Cardiac fibroblast (primary cell): ENCODE measurements at regions not wholly inside any gene's neighbourhood (a gene's known extent, or its start where the extent isn't known, plus 50 kb on each side); places are given as distances from the start of the nearest gene placed in this dataset.

Source experiments
- DNase-seq, 2 donors: peaks; one replicate each; pipeline versions ENCODE4 v3.0.0 to v3.0.0-alpha.2; 2010; ENCODE audit warnings: low read depth in 2 of 2
- H3K4me3 ChIP-seq, 2 donors: replicated peaks in 1 of 2; 1 replicate in 1 of 2; 2 replicates in 1 of 2; pipeline ENCODE4 v1.5.1; 2011; ENCODE audit warnings: low read depth in 2 of 2, low read length in 2 of 2, mild to moderate bottlenecking in 2 of 2, moderate library complexity in 1 of 2
- TF ChIP-seq, protein P1 (sequence below): IDR thresholded peaks from one replicate; pipeline ENCODE4 v1.5.1; 2011; ENCODE audit warnings: low read depth, mild to moderate bottlenecking, low read length, inconsistent platforms

DNA sequence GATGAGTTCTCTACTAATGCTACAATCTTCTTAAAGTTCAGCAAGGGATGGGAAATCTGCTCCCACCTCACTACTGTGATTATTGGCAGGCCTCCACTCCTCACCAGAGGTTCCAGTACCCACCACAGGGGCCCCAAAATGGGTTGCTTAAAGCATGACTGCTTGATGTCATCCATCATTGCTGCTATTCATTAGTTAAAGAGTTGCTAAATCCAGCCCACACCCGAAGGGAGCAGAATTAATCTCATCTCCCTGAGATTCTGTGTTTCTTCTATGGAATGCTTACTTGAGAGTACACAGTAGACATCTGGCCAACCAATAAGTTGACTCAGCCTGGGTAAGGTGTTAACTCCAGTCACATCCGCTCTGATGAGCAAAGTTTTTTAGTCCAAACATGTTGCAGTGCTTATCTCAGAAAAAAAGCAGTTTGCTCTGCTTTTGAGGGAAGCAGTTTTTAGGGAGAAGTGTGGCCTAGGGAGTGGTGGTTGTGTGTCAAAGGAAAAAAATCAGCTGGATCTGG is 690.2 kb upstream of the POU3F3 start:
- H3K4me3 ChIP-seq: no peak overlapping the region
- TF ChIP-seq, protein P1, sequence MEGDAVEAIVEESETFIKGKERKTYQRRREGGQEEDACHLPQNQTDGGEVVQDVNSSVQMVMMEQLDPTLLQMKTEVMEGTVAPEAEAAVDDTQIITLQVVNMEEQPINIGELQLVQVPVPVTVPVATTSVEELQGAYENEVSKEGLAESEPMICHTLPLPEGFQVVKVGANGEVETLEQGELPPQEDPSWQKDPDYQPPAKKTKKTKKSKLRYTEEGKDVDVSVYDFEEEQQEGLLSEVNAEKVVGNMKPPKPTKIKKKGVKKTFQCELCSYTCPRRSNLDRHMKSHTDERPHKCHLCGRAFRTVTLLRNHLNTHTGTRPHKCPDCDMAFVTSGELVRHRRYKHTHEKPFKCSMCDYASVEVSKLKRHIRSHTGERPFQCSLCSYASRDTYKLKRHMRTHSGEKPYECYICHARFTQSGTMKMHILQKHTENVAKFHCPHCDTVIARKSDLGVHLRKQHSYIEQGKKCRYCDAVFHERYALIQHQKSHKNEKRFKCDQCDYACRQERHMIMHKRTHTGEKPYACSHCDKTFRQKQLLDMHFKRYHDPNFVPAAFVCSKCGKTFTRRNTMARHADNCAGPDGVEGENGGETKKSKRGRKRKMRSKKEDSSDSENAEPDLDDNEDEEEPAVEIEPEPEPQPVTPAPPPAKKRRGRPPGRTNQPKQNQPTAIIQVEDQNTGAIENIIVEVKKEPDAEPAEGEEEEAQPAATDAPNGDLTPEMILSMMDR: no peak
- DNase-seq: no peak

DNA sequence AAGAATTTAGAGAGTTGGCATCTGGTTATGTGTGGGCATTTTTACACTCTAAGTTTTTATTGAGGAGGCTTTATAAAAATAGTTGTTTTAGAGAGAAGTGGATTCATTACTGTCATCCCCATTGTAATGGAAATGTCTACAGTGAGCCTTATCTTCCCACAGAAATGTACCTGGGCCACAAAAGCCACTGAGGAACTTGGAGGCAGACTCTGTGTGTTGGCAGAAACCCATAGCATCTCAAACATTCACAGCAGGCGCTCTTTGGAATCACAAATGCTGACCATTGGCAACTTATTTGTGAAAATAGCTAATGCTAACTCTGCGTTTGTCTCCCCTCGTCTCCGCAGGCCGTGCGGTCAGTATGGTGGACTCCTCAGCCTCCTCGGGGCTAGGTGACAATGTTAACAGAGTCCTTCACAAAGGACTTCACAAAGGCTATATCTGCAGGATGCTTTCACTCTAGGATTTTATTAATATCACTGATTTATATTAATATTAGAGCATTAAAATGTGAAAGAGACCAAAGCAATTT is 689.1 kb upstream of the POU3F3 start:
- no peak overlapping the region for H3K4me3 ChIP-seq
- no peak for DNase-seq
- TF ChIP-seq, protein P1: no peak

DNA sequence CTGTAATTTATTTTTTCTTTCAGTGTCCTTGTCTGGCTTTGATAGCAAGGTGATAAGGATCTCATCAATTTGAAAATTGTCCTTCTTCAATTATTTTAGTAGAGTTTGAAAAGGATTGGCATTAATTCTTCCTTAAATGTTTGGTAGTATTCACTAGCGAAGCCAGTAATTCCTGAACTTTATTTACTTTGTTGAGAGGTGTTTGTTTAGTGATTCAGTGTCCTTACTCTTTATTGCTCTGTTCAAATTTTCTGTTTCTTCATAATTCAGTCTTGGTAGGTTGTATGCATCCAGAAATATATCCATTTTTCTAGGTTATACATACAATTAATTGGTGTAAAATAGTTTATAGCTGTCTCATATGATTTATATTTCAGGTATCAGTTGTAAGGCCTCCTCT is 676.7 kb upstream of the POU3F3 start:
- DNase-seq: no peak
- TF ChIP-seq, protein P1: no peak
- H3K4me3 ChIP-seq: no peak overlapping the region

DNA sequence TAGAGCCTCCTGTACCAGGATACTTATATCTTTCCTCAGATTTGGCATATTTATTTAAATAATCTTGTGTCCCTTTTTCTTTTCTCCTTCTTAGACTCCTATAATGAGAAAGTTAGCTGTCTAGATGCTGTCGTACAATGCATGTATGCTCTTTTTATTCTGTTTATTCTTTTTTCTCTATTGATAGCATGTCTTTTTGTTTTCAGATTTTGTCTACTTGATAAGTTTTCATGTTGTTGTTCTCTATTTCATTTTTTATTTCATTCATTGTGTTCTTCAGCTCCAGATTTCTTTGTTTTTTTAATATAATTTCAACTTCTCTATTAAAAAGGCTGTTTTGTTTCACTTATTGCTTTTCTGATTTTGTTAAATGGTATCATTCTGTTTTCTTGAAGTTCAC is 674.3 kb upstream of the POU3F3 start:
- TF ChIP-seq, protein P1: no peak
- DNase-seq: no peak

DNA sequence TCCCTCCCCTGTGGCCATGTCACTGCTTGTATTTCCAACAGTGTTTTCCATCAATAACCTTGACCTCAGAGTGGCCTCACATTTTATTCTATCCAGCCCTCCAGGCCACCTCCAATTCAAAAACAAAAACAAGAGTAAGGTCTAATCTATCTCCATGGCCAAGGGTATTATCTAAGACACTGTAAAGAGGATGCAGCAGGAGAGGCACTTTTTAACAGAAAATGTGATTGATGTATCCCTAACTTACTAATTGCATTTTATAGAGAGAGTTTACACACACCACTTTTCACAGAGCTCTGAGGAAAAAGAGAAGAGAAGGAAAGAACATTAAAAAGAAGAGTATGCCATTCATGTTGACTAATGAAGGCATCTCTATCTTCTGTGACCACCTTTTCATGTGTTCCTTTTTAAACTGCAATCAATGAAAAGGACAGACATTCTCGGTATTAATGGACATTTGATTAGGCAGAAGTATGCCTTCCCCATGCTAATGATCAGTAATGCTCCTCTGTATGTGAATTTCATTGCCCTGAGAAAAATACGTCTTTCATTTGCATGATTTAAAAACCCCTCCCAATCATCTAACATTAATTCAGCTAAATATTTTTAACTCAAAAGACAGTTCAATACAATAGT is 653.3 kb upstream of the POU3F3 start:
- no peak overlapping the region for H3K4me3 ChIP-seq
- DNase-seq: no peak
- TF ChIP-seq, protein P1: no peak

More for the DNA sequence above, 674.3 kb upstream of the POU3F3 start:
- H3K4me3 ChIP-seq: no peak overlapping the region

DNA sequence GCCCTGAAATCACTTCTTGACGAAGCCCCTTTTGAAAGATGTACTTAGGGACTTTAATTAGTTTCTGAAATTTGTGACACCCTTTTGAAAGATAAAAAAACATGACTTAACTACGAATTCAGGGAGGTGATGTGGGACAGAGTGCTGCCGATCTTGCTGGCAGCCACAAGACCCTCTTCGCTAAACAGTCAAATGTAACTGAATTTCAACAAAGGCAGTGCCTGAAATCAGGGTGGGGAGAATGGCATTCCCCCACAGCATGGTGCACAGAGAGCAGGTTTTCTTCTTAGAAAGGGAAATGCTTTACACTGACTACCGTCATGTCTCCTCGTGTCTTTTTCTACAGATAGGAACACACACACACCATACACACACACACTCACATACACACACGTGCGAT is 640.2 kb upstream of the POU3F3 start:
- no peak for DNase-seq
- no peak overlapping the region for H3K4me3 ChIP-seq
- TF ChIP-seq, protein P1: no peak
